Glutamatergic neuron (in vitro differentiated cells): ENCODE measurements at regions not wholly inside any gene's neighbourhood (a gene's known extent, or its start where the extent isn't known, plus 50 kb on each side); places are given as distances from the start of the nearest gene placed in this dataset.

ENCODE experiments used
- DNase-seq: peaks from one replicate; pipeline ENCODE4 v3.0.0; 2022
- H3K27ac Mint-ChIP-seq: one replicate; pipeline ENCODE4 v1.8.0; 2020; ENCODE audit warnings: mild to moderate bottlenecking, mixed read lengths, inconsistent platforms; ENCODE audit not compliant: unreplicated experiment
- H3K27me3 Mint-ChIP-seq: one replicate; pipeline ENCODE4 v1.8.0; 2020; ENCODE audit warnings: mild to moderate bottlenecking, moderate library complexity, mixed read lengths, inconsistent platforms; ENCODE audit not compliant: unreplicated experiment
- H3K36me3 Mint-ChIP-seq: one replicate; pipeline ENCODE4 v1.8.0; 2020; ENCODE audit warnings: mild to moderate bottlenecking, mixed read lengths, inconsistent platforms; ENCODE audit not compliant: unreplicated experiment
- H3K4me1 Mint-ChIP-seq: one replicate; pipeline ENCODE4 v1.8.0; 2020; ENCODE audit warnings: mild to moderate bottlenecking, low read depth, mixed read lengths, inconsistent platforms; ENCODE audit not compliant: unreplicated experiment
- H3K4me3 Mint-ChIP-seq: one replicate; pipeline ENCODE4 v1.8.0; 2020; ENCODE audit warnings: mild to moderate bottlenecking, mixed read lengths, inconsistent platforms; ENCODE audit not compliant: unreplicated experiment
- H3K9me3 Mint-ChIP-seq: one replicate; pipeline ENCODE4 v1.8.0; 2020; ENCODE audit warnings: mild to moderate bottlenecking, moderate library complexity, mixed read lengths, inconsistent platforms; ENCODE audit not compliant: unreplicated experiment
- TF ChIP-seq, protein P1 (sequence below): fragments of 200-600 bp; sonication (generic); IDR thresholded peaks from one replicate; pipeline ENCODE4 v1.5.0; 2021; ENCODE audit not compliant: partially characterized antibody, unreplicated experiment

DNA sequence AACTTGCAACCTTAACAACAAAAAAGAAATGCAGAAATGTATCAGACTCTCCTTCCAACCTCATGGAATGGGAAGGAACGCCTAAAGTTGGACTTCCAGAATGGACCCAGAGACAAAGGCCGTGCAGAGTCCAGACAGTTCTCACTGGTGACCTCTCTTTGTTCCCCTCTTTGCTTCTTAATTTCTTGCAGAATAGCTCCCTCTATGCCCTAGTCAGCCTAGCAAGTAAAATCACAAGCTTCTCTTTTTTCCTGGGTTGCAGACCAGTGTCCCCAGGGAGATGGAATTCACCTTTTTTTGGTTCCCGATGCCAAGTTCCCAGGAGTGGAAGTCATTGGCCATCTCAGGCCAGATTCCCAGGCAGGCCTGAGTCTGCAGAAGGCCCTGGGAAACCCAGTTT lies 278.0 kb downstream of the CCSER2 start:
- Mint-ChIP-seq H3K27ac (no peak overlapping the region), H3K27me3 (peaks cover 2% of the 10 kb centered on the region), H3K4me1 (peaks cover 11% of the 10 kb centered on the region), H3K4me3 (no peak overlapping the region), H3K9me3 (peaks cover 2% of the 10 kb centered on the region), H3K36me3 (no peaks in the 10 kb centered on the region)
- TF ChIP-seq, protein P1, sequence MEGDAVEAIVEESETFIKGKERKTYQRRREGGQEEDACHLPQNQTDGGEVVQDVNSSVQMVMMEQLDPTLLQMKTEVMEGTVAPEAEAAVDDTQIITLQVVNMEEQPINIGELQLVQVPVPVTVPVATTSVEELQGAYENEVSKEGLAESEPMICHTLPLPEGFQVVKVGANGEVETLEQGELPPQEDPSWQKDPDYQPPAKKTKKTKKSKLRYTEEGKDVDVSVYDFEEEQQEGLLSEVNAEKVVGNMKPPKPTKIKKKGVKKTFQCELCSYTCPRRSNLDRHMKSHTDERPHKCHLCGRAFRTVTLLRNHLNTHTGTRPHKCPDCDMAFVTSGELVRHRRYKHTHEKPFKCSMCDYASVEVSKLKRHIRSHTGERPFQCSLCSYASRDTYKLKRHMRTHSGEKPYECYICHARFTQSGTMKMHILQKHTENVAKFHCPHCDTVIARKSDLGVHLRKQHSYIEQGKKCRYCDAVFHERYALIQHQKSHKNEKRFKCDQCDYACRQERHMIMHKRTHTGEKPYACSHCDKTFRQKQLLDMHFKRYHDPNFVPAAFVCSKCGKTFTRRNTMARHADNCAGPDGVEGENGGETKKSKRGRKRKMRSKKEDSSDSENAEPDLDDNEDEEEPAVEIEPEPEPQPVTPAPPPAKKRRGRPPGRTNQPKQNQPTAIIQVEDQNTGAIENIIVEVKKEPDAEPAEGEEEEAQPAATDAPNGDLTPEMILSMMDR: no peak
- no peak for DNase-seq

DNA sequence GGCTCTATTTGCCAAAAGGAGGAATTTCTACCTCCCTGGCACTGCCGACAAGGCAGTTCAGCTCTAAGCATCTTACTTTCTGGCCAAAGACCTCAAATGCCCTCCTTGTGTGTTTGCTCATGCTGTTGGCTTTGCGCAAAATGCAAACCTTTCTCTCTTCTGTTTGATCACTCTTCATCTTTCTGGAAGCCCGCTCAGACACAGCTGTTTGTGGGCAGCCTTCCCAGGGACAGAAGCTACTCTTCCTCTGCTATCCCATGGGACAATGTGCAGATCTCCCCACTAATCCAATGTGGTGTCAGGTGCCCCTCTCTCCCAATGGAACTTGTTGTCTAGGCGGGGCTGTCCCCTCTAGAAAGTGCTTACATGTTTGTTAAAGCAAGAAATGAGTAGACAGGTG lies 278.7 kb downstream of the CCSER2 start:
- Mint-ChIP-seq H3K4me3 (no peak overlapping the region), H3K27me3 (peaks cover 2% of the 10 kb centered on the region), H3K9me3 (peaks cover 2% of the 10 kb centered on the region), H3K4me1 (peaks cover 11% of the 10 kb centered on the region), H3K27ac (peak overlapping the region; percentile 49), H3K36me3 (no peaks in the 10 kb centered on the region)
- TF ChIP-seq, protein P1: no peak
- no peak for DNase-seq

DNA sequence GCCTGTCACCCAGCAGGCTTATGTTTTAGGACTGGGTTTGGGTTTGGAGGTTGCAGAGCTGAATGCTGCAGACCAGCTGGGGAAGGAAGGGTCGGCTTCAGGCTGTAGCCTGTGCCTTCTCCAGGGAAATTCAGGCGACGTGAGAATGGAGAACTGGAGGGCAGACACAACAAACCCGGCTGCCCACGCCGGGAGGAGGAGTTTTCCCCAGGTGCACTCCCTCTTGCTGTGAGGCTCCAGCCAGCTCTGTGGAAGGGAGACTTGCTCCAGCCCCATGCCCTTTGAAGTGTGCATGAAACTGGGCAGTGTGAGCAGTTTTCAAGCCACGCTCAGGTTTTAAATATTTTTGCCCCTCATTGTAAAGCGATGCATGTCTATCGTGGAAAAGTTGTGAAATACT lies 279.1 kb downstream of the CCSER2 start:
- Mint-ChIP-seq H3K4me1 (peaks cover 11% of the 10 kb centered on the region), H3K36me3 (no peaks in the 10 kb centered on the region), H3K9me3 (peaks cover 2% of the 10 kb centered on the region), H3K27me3 (peaks cover 2% of the 10 kb centered on the region), H3K4me3 (no peak overlapping the region), H3K27ac (no peak overlapping the region)
- TF ChIP-seq, protein P1: no peak
- DNase-seq: no peak

DNA sequence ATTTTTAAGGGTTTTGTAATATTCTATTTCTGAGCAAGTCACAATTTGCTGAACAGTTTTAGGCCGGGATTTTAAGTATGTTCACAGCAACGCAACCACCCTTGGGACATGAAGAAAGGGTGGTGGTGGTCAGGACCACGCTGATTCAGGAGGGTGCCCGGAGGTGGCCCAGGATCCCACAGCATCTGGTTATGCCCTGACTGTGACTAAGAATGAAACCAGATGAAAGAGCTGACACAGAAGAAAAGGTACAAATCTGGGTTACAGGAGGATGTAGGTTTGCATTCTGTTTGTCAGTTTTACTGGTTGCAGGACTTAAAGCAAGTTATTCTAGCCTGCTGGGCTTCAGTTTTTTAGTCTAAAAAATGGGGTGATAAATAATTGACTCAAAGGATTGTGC lies 279.7 kb downstream of the CCSER2 start:
- Mint-ChIP-seq H3K27ac (no peak overlapping the region), H3K36me3 (no peaks in the 10 kb centered on the region), H3K9me3 (peaks cover 2% of the 10 kb centered on the region), H3K4me3 (no peak overlapping the region), H3K27me3 (peaks cover 2% of the 10 kb centered on the region), H3K4me1 (peaks cover 11% of the 10 kb centered on the region)
- TF ChIP-seq, protein P1: no peak
- no peak for DNase-seq

DNA sequence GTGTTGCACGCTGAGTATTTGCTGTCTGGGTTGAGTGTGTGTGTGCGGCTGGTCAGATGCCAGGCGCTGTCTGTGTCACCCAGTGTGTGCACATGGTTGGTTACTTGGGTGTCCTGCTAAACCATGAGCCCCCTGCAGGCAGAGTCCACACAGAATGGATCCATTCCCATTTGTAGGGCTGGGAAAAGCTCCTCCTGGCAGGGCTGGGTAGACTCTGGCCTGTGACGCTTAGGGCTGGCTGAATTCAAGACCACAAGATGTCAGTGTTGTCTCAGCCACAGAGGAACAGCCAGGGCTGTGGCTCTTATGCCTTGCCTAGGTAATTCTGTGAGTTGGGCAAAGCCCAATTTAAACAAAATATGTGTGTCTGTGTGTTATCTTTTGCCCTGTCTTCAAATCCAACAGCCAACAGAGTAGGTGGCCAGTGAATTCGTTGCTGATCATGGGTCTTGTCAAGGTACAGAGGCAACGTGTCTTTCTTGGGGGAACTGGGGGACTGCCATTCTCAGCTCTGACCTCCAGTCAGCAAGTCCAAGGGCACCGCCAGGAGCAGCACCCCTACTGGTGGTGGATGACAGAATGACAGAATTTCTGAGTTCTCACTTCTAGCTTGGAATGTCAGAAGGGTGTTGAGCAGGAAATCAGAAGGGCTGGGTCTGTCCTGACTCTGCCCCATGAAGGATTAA lies 285.1 kb downstream of the CCSER2 start:
- Mint-ChIP-seq H3K4me3 (no peak overlapping the region), H3K27me3 (no peaks in the 10 kb centered on the region), H3K9me3 (no peaks in the 10 kb centered on the region), H3K36me3 (no peaks in the 10 kb centered on the region), H3K4me1 (peaks cover 4% of the 10 kb centered on the region), H3K27ac (no peak overlapping the region)
- TF ChIP-seq, protein P1: peak; percentile 50
- peak; percentile 71 for DNase-seq
